Gastroesophageal sphincter (tissue), 3 donors: ENCODE measurements at regions not wholly inside any gene's neighbourhood (a gene's known extent, or its start where the extent isn't known, plus 50 kb on each side); places are given as distances from the start of the nearest gene placed in this dataset.

Experiments
- CTCF ChIP-seq, 4 experiments: fragments of 200-600 bp in 2 of 4; fragments of 450-650 bp in 2 of 4; sonication (generic) in 1 of 4; IDR thresholded peaks; one replicate each; pipeline ENCODE4 v1.5.1; 2017 to 2019; ENCODE audit warnings: antibody characterized with exemption in 4 of 4, mild to moderate bottlenecking in 2 of 4, moderate library complexity in 2 of 4
- EP300 ChIP-seq: sonication (generic); formaldehyde crosslinking; IDR thresholded peaks from one replicate; pipeline ENCODE4 v1.6.1; 2017; ENCODE audit warnings: antibody characterized with exemption, mild to moderate bottlenecking
- POLR2A ChIP-seq, 2 donors: fragments of 450-650 bp; IDR thresholded peaks; one replicate each; pipeline ENCODE4 v1.6.1; 2017; ENCODE audit warnings: antibody characterized with exemption in 2 of 2, mild to moderate bottlenecking in 2 of 2, moderate library complexity in 1 of 2
- POLR2AphosphoS5 ChIP-seq: sonication (generic); formaldehyde crosslinking; IDR thresholded peaks from one replicate; pipeline ENCODE4 v1.6.1; 2017; ENCODE audit warnings: antibody characterized with exemption

DNA sequence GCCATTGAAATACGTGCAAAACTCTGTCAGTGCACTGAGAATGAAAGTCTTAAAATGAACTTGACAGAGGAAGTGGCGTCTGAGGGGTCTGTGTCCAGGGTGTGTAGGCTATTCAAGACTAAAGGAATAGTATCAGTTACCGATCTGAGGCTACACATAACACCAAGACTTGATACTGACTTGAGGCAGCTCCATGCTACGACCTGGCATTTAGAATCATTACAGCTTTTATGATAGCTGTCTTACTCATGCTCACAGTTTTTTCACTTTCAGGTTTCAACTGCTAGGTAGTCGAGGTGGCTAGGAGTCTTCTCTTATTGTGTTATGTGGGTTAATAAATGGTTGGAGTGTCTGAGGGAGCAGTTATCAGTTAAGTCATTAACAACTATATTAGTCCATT lies 92.8 kb upstream of the SLCO6A1 start:
- TF ChIP-seq CTCF (IDR thresholded peaks at IDR 0.05) (no peak), POLR2A (IDR thresholded peaks at IDR 0.05) (no peak), POLR2AphosphoS5 (no peak), EP300 (no peak)
